Activated CD8-positive, alpha-beta memory T cell treated with anti-CD3 and anti-CD28 coated beads, Interleukin-2, amount 50 U/mL, for 1 hour (primary cell): ENCODE measurements at regions not wholly inside any gene's neighbourhood (a gene's known extent, or its start where the extent isn't known, plus 50 kb on each side); places are given as distances from the start of the nearest gene placed in this dataset.

Experiments used
- DNase-seq: peaks from one replicate; pipeline ENCODE4 v3.0.0-alpha.2; 2020; ENCODE audit errors: extremely low read depth

- DNase-seq = no peak
Observed at GRCh38 chr11:134911514-134912180, 499.6 kb upstream of the B3GAT1 start.

DNA sequence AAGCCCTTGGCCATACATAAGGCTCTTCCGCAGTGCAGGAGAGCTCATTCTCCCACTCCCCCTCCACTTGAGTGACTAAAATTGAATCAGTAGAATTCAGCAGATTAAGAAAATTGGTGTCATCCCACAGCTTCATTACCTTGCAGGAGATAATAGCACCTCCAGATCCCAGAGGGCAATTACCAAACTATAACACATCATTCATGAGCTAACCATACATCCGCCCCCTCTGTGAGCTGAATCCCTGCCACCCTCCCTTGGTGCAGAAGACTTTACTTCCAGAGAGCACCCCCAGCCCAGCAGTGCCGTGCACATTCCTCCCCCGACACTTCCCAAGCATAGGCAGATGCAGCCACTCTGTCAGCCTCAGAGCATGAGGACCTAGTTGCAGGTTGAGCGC is 496.5 kb upstream of the B3GAT1 start:
- no peak for DNase-seq

- DNase-seq = no peak
Observed at GRCh38 chr11:134907636-134908035, 495.6 kb upstream of the B3GAT1 start.

GRCh38 chr11:134906356-134906955 is 494.4 kb upstream of the B3GAT1 start:
- DNase-seq = no peak

DNA sequence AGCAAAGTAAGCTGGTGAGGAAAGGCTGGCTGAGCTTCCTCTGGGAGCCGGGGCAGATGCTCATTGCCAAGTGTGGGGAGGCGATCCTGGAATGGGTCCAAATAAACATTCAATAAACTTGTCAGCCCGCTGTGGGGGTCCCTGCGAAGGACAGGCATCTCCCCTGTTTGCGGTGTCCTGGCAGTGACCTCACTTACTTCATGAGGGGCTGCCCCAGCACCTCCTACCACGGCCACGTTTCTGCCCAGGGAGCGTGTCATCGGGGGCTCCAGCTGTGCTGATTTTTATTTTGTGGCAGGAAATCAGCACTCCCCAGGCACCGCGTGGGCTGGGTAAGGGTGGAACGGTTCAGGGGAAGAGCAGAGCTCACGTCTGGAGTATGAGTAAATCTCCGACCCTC is 493.9 kb upstream of the B3GAT1 start:
- DNase-seq = no peak

DNA sequence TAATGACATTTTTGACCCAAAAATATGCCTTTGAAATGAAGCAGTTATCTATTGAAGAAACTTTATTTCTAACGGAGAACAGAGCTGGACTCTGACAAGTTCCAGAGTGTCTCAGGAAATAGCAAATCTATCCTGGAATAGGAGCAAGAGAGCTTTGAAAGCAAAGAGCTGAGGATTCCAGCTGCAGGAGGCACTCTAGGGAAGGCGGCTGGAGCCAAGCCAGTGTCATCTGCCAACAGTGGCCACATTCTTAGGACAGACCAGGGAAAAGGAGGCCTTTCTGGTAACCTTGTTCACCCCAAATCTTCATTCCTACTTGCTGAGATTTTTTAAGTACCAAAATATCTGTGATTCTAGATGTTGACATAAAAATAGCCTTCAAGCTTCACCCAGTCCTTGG is 493.5 kb upstream of the B3GAT1 start:
- DNase-seq = no peak

- DNase-seq = no peak
Observed at GRCh38 chr11:134904103-134904790, 492.2 kb upstream of the B3GAT1 start.

DNA sequence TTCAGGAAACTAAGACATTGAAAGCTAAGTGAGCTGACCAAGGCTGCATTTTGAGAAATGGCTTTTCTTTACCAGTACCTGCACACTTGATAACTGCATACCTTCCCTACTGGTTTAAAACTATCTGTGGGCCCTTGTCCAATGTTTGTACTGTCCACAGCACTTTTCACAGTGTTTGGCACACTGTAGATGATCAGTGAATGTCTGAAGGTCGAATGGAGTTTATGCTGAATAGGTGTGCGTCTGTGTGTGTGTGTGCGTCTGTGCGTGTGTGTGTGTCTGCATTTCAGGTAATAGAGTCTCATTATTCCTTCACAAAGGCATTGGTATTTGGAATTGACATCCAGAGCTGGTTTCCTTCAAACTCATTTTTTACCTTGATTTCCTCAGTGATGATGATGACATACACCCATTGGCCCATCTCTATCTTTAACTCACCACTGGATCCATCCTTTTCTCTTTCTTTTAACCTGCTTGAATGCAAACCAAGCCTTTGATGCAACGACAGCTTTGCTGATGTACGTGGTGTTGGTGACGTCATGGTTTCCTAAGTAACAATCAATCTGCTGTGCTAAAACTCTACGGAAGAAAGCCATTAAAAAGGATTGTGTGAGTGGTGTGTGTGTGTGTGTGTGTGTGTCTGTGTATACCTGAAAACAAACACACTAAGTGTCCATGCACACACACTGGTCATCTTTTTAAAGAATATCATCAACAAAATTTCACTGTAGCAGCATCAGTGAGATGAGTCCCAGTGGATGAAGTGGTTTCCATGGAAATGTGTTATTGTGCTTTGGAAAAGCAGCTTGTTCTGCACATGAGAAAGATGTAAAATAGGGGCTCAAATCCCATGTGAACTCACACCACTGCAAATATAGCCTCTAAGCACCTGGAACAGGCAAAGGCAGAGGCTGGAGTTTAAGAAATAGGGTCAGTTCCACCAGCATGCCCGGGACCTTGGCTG is 490.2 kb upstream of the B3GAT1 start:
- DNase-seq = no peak

GRCh38 chr11:134901542-134901941 is 489.5 kb upstream of the B3GAT1 start:
- DNase-seq = no peak

DNA sequence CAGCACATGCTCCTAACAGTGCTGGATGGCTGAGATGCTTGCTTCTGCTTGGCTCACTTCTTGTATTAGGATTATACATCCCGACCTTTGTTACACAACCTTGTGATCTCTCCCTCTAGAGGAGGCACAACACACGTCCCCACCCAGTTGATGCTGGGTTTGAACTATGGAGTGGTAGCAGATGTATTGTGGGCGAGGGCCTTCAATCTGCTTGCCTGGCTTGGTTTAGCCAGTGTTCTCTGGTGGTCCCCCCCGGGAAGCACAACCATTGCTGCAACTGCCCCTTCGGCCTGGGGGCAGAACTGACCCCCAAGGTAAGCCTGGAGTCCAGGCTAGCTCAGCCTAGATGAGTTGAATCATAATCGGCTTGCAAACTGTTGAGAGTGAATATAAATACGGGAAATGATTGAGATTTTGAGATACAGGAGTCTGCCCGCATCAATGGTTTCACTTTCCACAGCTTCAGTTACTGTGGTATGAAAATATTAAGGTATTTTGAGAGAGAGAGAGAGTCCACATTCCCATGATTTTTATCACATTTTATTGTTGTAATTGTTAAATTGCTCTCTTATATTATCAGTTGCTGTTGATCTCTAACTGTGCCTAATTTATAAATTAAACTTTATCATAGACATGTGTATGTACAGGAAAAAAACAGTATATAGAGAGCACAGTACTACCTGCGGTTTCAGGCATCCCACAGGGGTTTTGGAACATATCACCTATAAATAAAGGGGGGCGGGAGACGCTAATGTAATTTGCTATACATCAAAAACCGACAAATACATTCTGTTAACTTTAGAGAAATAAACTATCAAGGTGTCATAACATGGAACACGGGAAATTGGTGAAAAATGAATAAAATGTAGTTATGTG is 482.0 kb upstream of the B3GAT1 start:
- DNase-seq = no peak

DNA sequence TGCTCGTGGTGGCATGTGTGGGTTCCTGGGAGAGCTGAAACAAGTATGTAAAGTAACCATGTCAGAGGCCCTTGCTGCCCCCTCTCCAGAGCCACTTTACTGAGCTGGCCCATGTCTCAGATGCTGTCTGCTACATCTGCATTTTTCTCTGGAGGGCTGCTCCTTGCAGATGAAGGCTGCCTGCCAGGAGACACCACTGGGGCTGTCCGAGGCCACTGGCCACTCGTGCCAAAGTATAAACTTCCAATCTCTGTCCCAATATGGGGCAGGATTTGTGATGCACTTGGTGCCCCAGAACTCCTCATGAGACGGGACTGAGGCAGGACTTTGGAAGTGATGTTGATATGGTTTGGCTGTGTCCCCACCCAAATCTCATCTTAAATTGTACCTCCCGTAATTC is 478.4 kb upstream of the B3GAT1 start:
- no peak for DNase-seq

GRCh38 chr11:134889832-134890231 is 477.8 kb upstream of the B3GAT1 start:
- DNase-seq = no peak

- no peak for DNase-seq
Observed at GRCh38 chr11:134888821-134889220, 476.8 kb upstream of the B3GAT1 start.

- no peak for DNase-seq
Observed at GRCh38 chr11:134887896-134888295, 475.9 kb upstream of the B3GAT1 start.

- no peak for DNase-seq
Observed at GRCh38 chr11:134883484-134883883, 471.4 kb upstream of the B3GAT1 start.

DNA sequence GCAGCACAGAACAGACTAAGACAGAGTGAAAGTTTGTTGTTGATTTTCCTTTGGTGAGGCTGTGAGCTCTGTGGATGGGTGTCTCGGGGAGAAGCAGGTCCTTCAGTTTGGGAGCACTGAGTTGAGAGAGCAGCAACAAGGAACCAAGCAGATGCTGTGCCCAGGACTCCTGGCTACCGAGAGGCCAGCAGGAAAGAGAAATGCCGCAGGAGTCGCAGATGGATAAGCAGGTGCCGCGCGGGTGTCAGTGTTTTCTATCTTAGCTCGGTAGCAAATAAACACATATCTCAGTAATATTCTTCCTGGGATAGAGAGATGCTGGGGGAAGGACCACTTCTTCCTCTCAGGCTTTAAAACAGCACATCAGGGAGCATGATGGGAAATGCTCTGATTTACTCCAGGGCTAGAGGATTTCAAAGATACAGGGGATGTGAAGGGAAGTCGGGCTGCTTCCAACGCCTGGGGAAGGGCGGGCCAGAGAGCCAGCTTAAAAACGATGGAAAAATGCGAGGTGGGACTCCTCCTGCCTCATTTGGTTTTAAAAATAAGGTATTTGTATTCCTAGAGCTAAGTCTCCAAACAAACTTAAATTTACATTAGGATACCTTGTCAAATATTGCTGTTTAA is 470.7 kb upstream of the B3GAT1 start:
- DNase-seq = no peak

DNA sequence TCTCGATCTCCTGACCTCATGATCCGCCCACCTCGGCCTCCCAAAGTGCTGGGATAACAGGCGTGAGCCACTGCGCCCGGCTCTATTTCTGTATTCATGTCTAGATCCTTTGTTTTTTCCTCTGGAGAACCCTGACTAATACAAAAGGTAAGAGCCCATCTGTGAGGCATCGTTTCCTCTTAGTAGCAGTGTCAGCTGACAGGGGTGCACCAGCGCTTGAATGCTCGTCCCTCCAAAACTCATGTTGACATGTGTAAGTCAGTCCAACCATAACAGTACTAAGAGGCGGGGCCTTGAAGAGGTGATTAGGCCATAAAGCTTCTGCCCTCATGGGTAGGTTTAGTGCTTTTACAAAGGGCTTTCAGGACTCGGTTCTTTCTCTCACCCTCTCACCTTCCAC is 470.1 kb upstream of the B3GAT1 start:
- DNase-seq = no peak

- no peak for DNase-seq
Observed at GRCh38 chr11:134880788-134881187, 468.7 kb upstream of the B3GAT1 start.

GRCh38 chr11:134879931-134880330 is 467.9 kb upstream of the B3GAT1 start:
- no peak for DNase-seq

DNA sequence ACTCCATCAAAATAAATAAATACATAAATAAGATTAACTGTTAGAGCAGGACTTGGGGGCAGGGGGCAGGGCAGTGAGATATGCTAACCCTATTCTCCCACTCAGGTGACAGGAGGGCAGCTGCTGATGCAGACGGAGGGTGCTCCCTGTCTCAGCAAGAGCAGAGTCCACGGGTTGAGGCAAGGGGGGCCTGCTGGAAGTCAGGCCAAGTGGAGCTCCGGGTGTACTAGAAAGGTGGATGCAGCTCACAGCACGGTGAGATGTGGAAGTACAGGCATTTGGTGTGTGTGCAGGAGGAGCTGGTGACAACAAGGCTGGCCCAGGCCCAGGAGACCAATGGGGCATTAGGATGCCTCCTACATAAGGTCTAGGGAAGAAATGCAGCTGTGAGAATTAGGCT is 467.3 kb upstream of the B3GAT1 start:
- no peak for DNase-seq

DNA sequence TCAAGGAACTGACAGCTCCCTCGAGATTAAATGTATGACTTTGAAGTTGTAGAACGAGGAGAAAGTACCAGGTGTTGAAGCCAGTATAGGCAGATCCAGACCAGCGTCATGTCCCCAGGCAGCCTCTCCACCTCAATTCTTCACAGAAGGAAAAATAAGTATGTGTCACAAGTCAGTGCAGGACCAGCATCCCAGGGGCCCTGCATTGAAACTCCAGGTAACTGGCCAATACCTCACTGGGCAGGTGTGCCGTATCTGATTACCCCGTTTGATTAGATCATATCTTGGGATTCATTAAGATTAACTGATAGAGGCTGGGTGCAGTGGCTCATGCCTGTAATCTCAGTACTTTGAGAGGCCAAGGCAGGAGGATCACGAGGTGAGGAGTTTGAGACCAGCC is 466.7 kb upstream of the B3GAT1 start:
- DNase-seq = no peak
